Peyer's patch (tissue), 4 donors: ENCODE measurements at regions not wholly inside any gene's neighbourhood (a gene's known extent, or its start where the extent isn't known, plus 50 kb on each side); places are given as distances from the start of the nearest gene placed in this dataset.

Experiments used
- CTCF ChIP-seq, 6 experiments: fragments of 450-650 bp in 4 of 6; fragments of 200-600 bp in 2 of 6; sonication (generic) in 1 of 6; IDR thresholded peaks; one replicate each; pipeline ENCODE4 v1.5.1; 2017 to 2019; ENCODE audit warnings: antibody characterized with exemption in 6 of 6, mild to moderate bottlenecking in 3 of 6, moderate library complexity in 1 of 6
- POLR2A ChIP-seq, 2 donors: fragments of 450-650 bp; IDR thresholded peaks; one replicate each; pipeline ENCODE4 v1.5.1; 2017; ENCODE audit warnings: antibody characterized with exemption in 2 of 2, mild to moderate bottlenecking in 2 of 2, moderate library complexity in 2 of 2

- TF ChIP-seq CTCF (IDR thresholded peaks at IDR 0.05) (no peak), POLR2A (IDR thresholded peaks at IDR 0.05) (no peak)
Measured at GRCh38 chr5:167166696-167167095, 1124.7 kb upstream of the WWC1 start.
